Nephron progenitor cell (in vitro differentiated cells): ENCODE measurements at regions not wholly inside any gene's neighbourhood (a gene's known extent, or its start where the extent isn't known, plus 50 kb on each side); places are given as distances from the start of the nearest gene placed in this dataset.

Experiments
- DNase-seq: peaks from one replicate; pipeline ENCODE4 v3.0.0; 2021
- H3K27ac Mint-ChIP-seq: 2 replicates; pipeline ENCODE4 v1.8.0; 2021; ENCODE audit warnings: mild to moderate bottlenecking, moderate library complexity, mixed read lengths
- H3K27me3 Mint-ChIP-seq: 2 replicates; pipeline ENCODE4 v1.8.0; 2021; ENCODE audit warnings: mild to moderate bottlenecking, low read depth, mixed read lengths; ENCODE audit not compliant: poor library complexity
- H3K36me3 Mint-ChIP-seq: 2 replicates; pipeline ENCODE4 v1.8.0; 2021; ENCODE audit warnings: low read depth, mixed read lengths
- H3K4me1 Mint-ChIP-seq: 2 replicates; pipeline ENCODE4 v1.8.0; 2021; ENCODE audit warnings: mixed read lengths
- H3K4me3 Mint-ChIP-seq: 2 replicates; pipeline ENCODE4 v1.8.0; 2021; ENCODE audit warnings: mild to moderate bottlenecking, moderate library complexity, mixed read lengths
- H3K9me3 Mint-ChIP-seq: 2 replicates; pipeline ENCODE4 v1.8.0; 2021; ENCODE audit warnings: mild to moderate bottlenecking, moderate library complexity, mixed read lengths
- CTCF ChIP-seq: fragments of 200-600 bp; sonication (generic); IDR thresholded peaks from 2 replicates; pipeline ENCODE4 v1.5.0; 2021; ENCODE audit warnings: antibody characterized with exemption

- no peak for DNase-seq
- Mint-ChIP-seq H3K27ac (no peak overlapping the region), H3K4me1 (no peaks in the 10 kb centered on the region), H3K9me3 (no peaks in the 10 kb centered on the region), H3K4me3 (no peak overlapping the region), H3K36me3 (no peaks in the 10 kb centered on the region), H3K27me3 (no peaks in the 10 kb centered on the region)
- no peak for TF ChIP-seq CTCF
Measured at GRCh38 chr6:81093051-81093450, 659.4 kb downstream of the TENT5A start.

DNA sequence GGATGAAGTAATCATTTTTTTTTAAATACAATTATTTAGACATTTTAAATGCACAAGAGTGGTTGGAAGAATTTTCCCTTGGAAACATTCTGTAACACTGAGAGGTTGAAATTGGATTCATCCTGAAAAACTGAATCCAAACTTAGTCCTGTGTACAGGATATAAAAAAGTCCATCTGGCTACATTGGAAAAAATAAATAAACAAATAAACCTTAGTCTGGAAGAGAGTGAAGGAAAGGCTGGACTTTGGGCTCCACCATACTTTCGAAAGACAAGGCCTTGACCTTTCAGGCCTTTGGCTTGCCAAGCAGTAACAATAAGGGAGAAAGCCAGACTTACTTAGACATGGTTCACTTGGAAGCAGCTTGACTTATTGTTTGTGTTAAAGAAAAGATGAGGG, 664.3 kb downstream of the TENT5A start:
- Mint-ChIP-seq H3K27ac (no peak overlapping the region), H3K4me3 (no peak overlapping the region), H3K4me1 (no peaks in the 10 kb centered on the region), H3K9me3 (no peaks in the 10 kb centered on the region), H3K27me3 (no peaks in the 10 kb centered on the region), H3K36me3 (no peaks in the 10 kb centered on the region)
- TF ChIP-seq CTCF = no peak
- DNase-seq = no peak

DNA sequence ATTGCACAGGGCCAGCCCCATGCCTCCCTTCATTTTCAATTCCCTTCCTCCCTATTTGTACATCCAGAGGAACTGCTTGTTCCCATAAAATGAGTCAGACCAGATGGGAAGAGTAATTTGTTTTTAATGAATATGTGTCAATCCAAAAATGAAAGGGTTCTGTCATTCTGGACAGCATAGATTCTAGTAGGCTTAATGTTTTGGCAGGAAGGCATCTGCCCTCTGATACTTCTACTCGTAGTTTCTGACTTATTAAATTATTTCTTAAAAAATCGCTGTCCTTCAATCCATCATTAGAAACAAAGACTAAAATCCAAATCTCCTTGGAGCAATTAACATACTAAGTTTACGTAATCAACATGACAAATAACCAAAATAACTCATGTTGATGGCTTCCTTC, 665.5 kb downstream of the TENT5A start:
- H3K4me3 Mint-ChIP-seq = no peak overlapping the region
- H3K27ac Mint-ChIP-seq = peak overlapping the region; percentile 57
- no peaks in the 10 kb centered on the region for H3K27me3 Mint-ChIP-seq
- no peaks in the 10 kb centered on the region for H3K36me3 Mint-ChIP-seq
- no peaks in the 10 kb centered on the region for H3K4me1 Mint-ChIP-seq
- DNase-seq = no peak
- H3K9me3 Mint-ChIP-seq = no peaks in the 10 kb centered on the region
- TF ChIP-seq CTCF = no peak

GRCh38 chr6:81085431-81085790, 667.1 kb downstream of the TENT5A start:
- no peak for DNase-seq
- no peaks in the 10 kb centered on the region for H3K4me1 Mint-ChIP-seq
- H3K9me3 Mint-ChIP-seq = no peaks in the 10 kb centered on the region
- TF ChIP-seq CTCF = no peak
- H3K36me3 Mint-ChIP-seq = no peaks in the 10 kb centered on the region
- H3K4me3 Mint-ChIP-seq = no peak overlapping the region
- H3K27ac Mint-ChIP-seq = no peak overlapping the region
- no peaks in the 10 kb centered on the region for H3K27me3 Mint-ChIP-seq

DNA sequence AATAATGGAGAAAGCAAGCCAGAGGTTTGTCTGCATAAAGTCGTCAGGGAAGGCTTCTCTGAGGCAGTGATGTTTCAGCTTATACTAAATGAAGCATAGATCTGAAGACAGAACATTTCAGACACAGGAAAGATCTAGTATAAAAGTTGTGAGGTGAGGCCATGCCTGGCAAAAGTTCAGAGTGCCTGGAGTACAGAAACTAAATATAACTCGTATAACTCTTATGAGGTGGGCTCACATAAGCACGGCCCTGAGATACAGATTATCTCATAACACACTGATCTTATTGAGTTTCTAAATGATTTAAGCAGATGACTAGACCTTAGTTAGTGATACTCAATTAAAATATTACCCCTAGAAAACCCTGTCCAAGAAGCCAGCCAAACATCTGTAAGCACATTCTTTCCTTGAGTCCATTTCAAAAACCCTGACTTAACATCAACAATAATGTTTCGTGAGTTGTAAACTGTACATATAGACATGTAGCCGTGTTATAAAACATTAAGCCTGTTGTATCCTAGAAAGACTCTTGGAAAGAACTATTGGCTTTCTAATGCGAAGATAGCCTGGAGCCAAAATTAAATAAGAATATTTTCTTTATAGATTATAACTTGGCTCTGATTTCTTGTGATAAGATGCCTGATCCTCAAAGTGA, 667.6 kb downstream of the TENT5A start:
- H3K9me3 Mint-ChIP-seq = no peaks in the 10 kb centered on the region
- H3K27ac Mint-ChIP-seq = no peak overlapping the region
- DNase-seq = no peak
- TF ChIP-seq CTCF = no peak
- no peaks in the 10 kb centered on the region for H3K36me3 Mint-ChIP-seq
- no peaks in the 10 kb centered on the region for H3K4me1 Mint-ChIP-seq
- no peaks in the 10 kb centered on the region for H3K27me3 Mint-ChIP-seq
- H3K4me3 Mint-ChIP-seq = no peak overlapping the region

- no peaks in the 10 kb centered on the region for H3K9me3 Mint-ChIP-seq
- no peaks in the 10 kb centered on the region for H3K27me3 Mint-ChIP-seq
- no peak overlapping the region for H3K4me3 Mint-ChIP-seq
- no peak overlapping the region for H3K27ac Mint-ChIP-seq
- no peaks in the 10 kb centered on the region for H3K36me3 Mint-ChIP-seq
- DNase-seq = peak; percentile 25
- peak; percentile 69 for TF ChIP-seq CTCF
- peaks cover 7% of the 10 kb centered on the region for H3K4me1 Mint-ChIP-seq
Measured at GRCh38 chr6:81075974-81076373, 676.5 kb downstream of the TENT5A start.
